ENCODE measurements at regions not wholly inside any gene's neighbourhood (a gene's known extent, or its start where the extent isn't known, plus 50 kb on each side); places are given as distances from the start of the nearest gene placed in this dataset.

GRCh38 chr18:27355308-27355707 lies 170.2 kb upstream of the CHST9 start:
- TF ChIP-seq POLR2A (IDR thresholded peaks at IDR 0.05; ENCODE audit: low read depth, low read length) (no peak), CREM (IDR thresholded peaks at IDR 0.05; ENCODE audit: low read depth) (no peak), ZBTB4 (CRISPR knock-in tag; IDR thresholded peaks at IDR 0.05) (no peak), NBN (IDR thresholded peaks at IDR 0.05) (no peak)

All from GM12878 (cell line).